OCI-LY1 (cell line): ENCODE measurements at regions not wholly inside any gene's neighbourhood (a gene's known extent, or its start where the extent isn't known, plus 50 kb on each side); places are given as distances from the start of the nearest gene placed in this dataset.
A peak's percentile ranks its signal among the peaks of the same experiment; 100 is the strongest.
"Not testable (repeated sequence)": the region's sequence is repeated elsewhere in the genome, so short reads cannot be mapped to it uniquely, and the experiment has no call there.

ENCODE experiments used
- H2AFZ ChIP-seq: fragments of 200-600 bp; sonication (generic), shearing (Covaris generic); 2 replicates; pipeline ENCODE4 v1.6.0; 2014; ENCODE audit warnings: antibody characterized with exemption, mild to moderate bottlenecking, low read length
- H3F3A ChIP-seq: fragments of 200-600 bp; sonication (generic), shearing (Covaris generic); 2 replicates; pipeline ENCODE4 v1.6.0; 2014; ENCODE audit warnings: mild to moderate bottlenecking, antibody characterized with exemption, low read length, moderate library complexity; ENCODE audit not compliant: insufficient read depth
- H3K27ac ChIP-seq: fragments of 200-600 bp; sonication (generic); 2 replicates; pipeline ENCODE4 v1.5.1; 2014; ENCODE audit warnings: low read length, mixed run types, mild to moderate bottlenecking, low read depth; ENCODE audit not compliant: poor library complexity, severe bottlenecking
- H3K27me3 ChIP-seq: fragments of 200-600 bp; sonication (generic); 2 replicates; pipeline ENCODE4 v1.6.0; 2014; ENCODE audit warnings: antibody characterized with exemption, mild to moderate bottlenecking, low read length, moderate library complexity; ENCODE audit not compliant: insufficient read depth
- H3K36me3 ChIP-seq: fragments of 200-600 bp; sonication (generic); 2 replicates; pipeline ENCODE4 v1.6.1; 2014; ENCODE audit warnings: mild to moderate bottlenecking, antibody characterized with exemption, low read length, moderate library complexity, mixed read lengths; ENCODE audit not compliant: insufficient read depth
- H3K4me1 ChIP-seq: fragments of 200-600 bp; sonication (generic); 2 replicates; pipeline ENCODE4 v1.5.1; 2014; ENCODE audit warnings: mild to moderate bottlenecking, low read length, moderate library complexity; ENCODE audit not compliant: insufficient read depth, severe bottlenecking
- H3K4me2 ChIP-seq: fragments of 200-600 bp; sonication (generic), shearing (Covaris generic); 2 replicates; pipeline ENCODE4 v1.6.1; 2014; ENCODE audit warnings: low read length
- H3K4me3 ChIP-seq: fragments of 200-600 bp; sonication (generic); 2 replicates; pipeline ENCODE4 v1.5.1; 2014; ENCODE audit warnings: low read length, low read depth, mild to moderate bottlenecking, mixed read lengths; ENCODE audit not compliant: poor library complexity, severe bottlenecking
- H3K79me2 ChIP-seq: fragments of 200-600 bp; shearing (Covaris generic); 2 replicates; pipeline ENCODE4 v1.6.1; 2016; ENCODE audit warnings: mixed run types, low read length, mixed read lengths; ENCODE audit not compliant: insufficient read depth
- H3K9ac ChIP-seq: fragments of 200-600 bp; sonication (generic), shearing (Covaris generic); 2 replicates; pipeline ENCODE4 v1.6.1; 2014; ENCODE audit warnings: mild to moderate bottlenecking, low read length, mixed read lengths
- H3K9me2 ChIP-seq: fragments of 200-600 bp; sonication (generic), shearing (Covaris generic); 2 replicates; pipeline ENCODE4 v1.6.1; 2014; ENCODE audit warnings: low read depth, mild to moderate bottlenecking, low read length, mixed read lengths
- H3K9me3 ChIP-seq: fragments of 200-600 bp; shearing (Covaris generic); 2 replicates; pipeline ENCODE4 v1.6.1; 2014; ENCODE audit warnings: low read length, mixed read lengths
- H4K20me1 ChIP-seq: fragments of 200-600 bp; sonication (generic), shearing (Covaris generic); 2 replicates; pipeline ENCODE4 v1.6.0; 2016; ENCODE audit warnings: mild to moderate bottlenecking, low read length; ENCODE audit not compliant: insufficient read depth

GRCh38 chr1:206314951-206315636 is 111.8 kb downstream of the SRGAP2 start:
- H3K4me2 ChIP-seq, H2AFZ ChIP-seq, H3K9me3 ChIP-seq, H3K36me3 ChIP-seq, H3K9me2 ChIP-seq, H3K4me3 ChIP-seq, H3K27me3 ChIP-seq, H3K4me1 ChIP-seq, H3F3A ChIP-seq, H3K27ac ChIP-seq, H3K9ac ChIP-seq, H3K79me2 ChIP-seq, H4K20me1 ChIP-seq: not testable (repeated sequence)

- H3K79me2 ChIP-seq: not testable (repeated sequence)
Observed at GRCh38 chr1:206316901-206317300, 113.6 kb downstream of the SRGAP2 start.

GRCh38 chr1:206317878-206318514 is 114.7 kb downstream of the SRGAP2 start:
- not testable (repeated sequence) for H3F3A ChIP-seq, H3K36me3 ChIP-seq, H3K27me3 ChIP-seq, H3K4me2 ChIP-seq, H2AFZ ChIP-seq, H3K9me2 ChIP-seq, H3K79me2 ChIP-seq, H3K9ac ChIP-seq, H3K4me3 ChIP-seq, H3K9me3 ChIP-seq, H3K4me1 ChIP-seq, H4K20me1 ChIP-seq
- peak overlapping the region; percentile 59 for H3K27ac ChIP-seq

More at GRCh38 chr1:206316901-206317300, 113.6 kb downstream of the SRGAP2 start:
- not testable (repeated sequence) for H3K9ac ChIP-seq, H3K27me3 ChIP-seq, H3K36me3 ChIP-seq, H3K4me3 ChIP-seq, H3K27ac ChIP-seq, H3K4me2 ChIP-seq, H3K9me3 ChIP-seq, H3F3A ChIP-seq, H3K4me1 ChIP-seq, H4K20me1 ChIP-seq, H3K9me2 ChIP-seq, H2AFZ ChIP-seq

- H3K4me3 ChIP-seq, H3F3A ChIP-seq, H3K9me3 ChIP-seq, H3K4me1 ChIP-seq, H4K20me1 ChIP-seq, H3K79me2 ChIP-seq, H2AFZ ChIP-seq, H3K4me2 ChIP-seq, H3K9me2 ChIP-seq, H3K36me3 ChIP-seq, H3K27me3 ChIP-seq, H3K27ac ChIP-seq, H3K9ac ChIP-seq: not testable (repeated sequence)
Observed at GRCh38 chr1:206320227-206320626, 116.9 kb downstream of the SRGAP2 start.

GRCh38 chr1:206326159-206326939 is 123.0 kb downstream of the SRGAP2 start:
- not testable (repeated sequence) for H3K27ac ChIP-seq, H3K9ac ChIP-seq, H3K9me2 ChIP-seq, H3K4me3 ChIP-seq, H3K4me1 ChIP-seq, H3F3A ChIP-seq, H3K9me3 ChIP-seq, H3K79me2 ChIP-seq, H3K27me3 ChIP-seq, H3K36me3 ChIP-seq, H3K4me2 ChIP-seq, H4K20me1 ChIP-seq, H2AFZ ChIP-seq

- H3K4me2 ChIP-seq, H3F3A ChIP-seq, H3K9me3 ChIP-seq, H3K27me3 ChIP-seq, H3K4me1 ChIP-seq, H3K4me3 ChIP-seq, H3K79me2 ChIP-seq, H3K9ac ChIP-seq, H3K9me2 ChIP-seq, H3K36me3 ChIP-seq, H4K20me1 ChIP-seq, H3K27ac ChIP-seq, H2AFZ ChIP-seq: not testable (repeated sequence)
Observed at GRCh38 chr1:206331597-206331996, 128.3 kb downstream of the SRGAP2 start.

- H3F3A ChIP-seq, H3K79me2 ChIP-seq, H2AFZ ChIP-seq, H3K4me1 ChIP-seq, H3K36me3 ChIP-seq, H3K4me3 ChIP-seq, H3K9me3 ChIP-seq, H3K9ac ChIP-seq, H3K27me3 ChIP-seq, H3K27ac ChIP-seq, H3K4me2 ChIP-seq, H4K20me1 ChIP-seq, H3K9me2 ChIP-seq: not testable (repeated sequence)
Observed at GRCh38 chr1:206333316-206333715, 130.0 kb downstream of the SRGAP2 start.
